H1 (cell line): ENCODE measurements at regions not wholly inside any gene's neighbourhood (a gene's known extent, or its start where the extent isn't known, plus 50 kb on each side); places are given as distances from the start of the nearest gene placed in this dataset.

Experiments
- CTCF ChIA-PET: fragments of 300-600 bp; sonication (Branson Sonifier 250); formaldehyde crosslinking; loops from one replicate; lab custom pipeline; 2021; ENCODE audit not compliant: partially characterized antibody; lab: Charles Lee
- POLR2A ChIA-PET: fragments of 300-600 bp; sonication (Branson Sonifier 250); formaldehyde crosslinking; loops from one replicate; lab custom pipeline; 2021; ENCODE audit warnings: inconsistent platforms; ENCODE audit not compliant: partially characterized antibody; lab: Charles Lee
- DNase-seq, 2 experiments: peaks; one replicate each; pipeline versions ENCODE4 v3.0.0 to v3.0.0-alpha.2; 2010 to 2022; ENCODE audit warnings: low spot score in 2 of 2, low read depth in 1 of 2, mixed read lengths in 1 of 2
- FAIRE-seq: peaks from 2 replicates; lab custom pipeline; 2011; peaks lifted over from hg19 to GRCh38; lab: Jason Lieb, UNC
- H2AFZ ChIP-seq: 2 replicates; pipeline ENCODE4 v1.8.1; 2012; ENCODE audit warnings: low read length, inconsistent platforms
- H2AK5ac ChIP-seq: 2 replicates; pipeline ENCODE4 v1.6.1; 2013; ENCODE audit warnings: low read depth, low read length
- H2BK120ac ChIP-seq: replicated peaks from 2 replicates; pipeline ENCODE3; 2013; ENCODE audit warnings: low read depth, low read length, inconsistent platforms
- H2BK12ac ChIP-seq: 2 replicates; pipeline ENCODE4 v1.6.1; 2013; ENCODE audit warnings: low read depth, low read length
- H2BK15ac ChIP-seq: 2 replicates; pipeline ENCODE4 v1.6.1; 2013; ENCODE audit warnings: low read length
- H2BK20ac ChIP-seq: 2 replicates; pipeline ENCODE4 v1.6.1; 2013; ENCODE audit warnings: low read length
- H2BK5ac ChIP-seq: 2 replicates; pipeline ENCODE4 v1.6.1; 2013; ENCODE audit warnings: low read depth, low read length
- H3K14ac ChIP-seq: 2 replicates; pipeline ENCODE4 v1.6.1; 2013; ENCODE audit warnings: inconsistent platforms; ENCODE audit not compliant: insufficient read length
- H3K18ac ChIP-seq: 2 replicates; pipeline ENCODE4 v1.6.1; 2013; ENCODE audit warnings: low read length; ENCODE audit errors: extremely low read depth
- H3K23ac ChIP-seq: 2 replicates; pipeline ENCODE4 v1.6.1; 2013; ENCODE audit warnings: inconsistent platforms; ENCODE audit not compliant: insufficient read length
- H3K23me2 ChIP-seq: 2 replicates; pipeline ENCODE4 v1.6.1; 2013; ENCODE audit warnings: low read depth, low read length
- H3K27ac ChIP-seq: 2 replicates; pipeline ENCODE4 v1.6.1; 2011; ENCODE audit warnings: low read depth, low read length, inconsistent platforms
- H3K27me3 ChIP-seq, 4 experiments: replicated peaks in 1 of 4; 1 replicate in 1 of 4; 2 replicates in 3 of 4; pipeline versions ENCODE4 v1.6.1 to v1.8.1; 2011 to 2013; ENCODE audit warnings: low read length in 3 of 4, mild to moderate bottlenecking in 3 of 4, inconsistent platforms in 2 of 4, mixed read lengths in 2 of 4, moderate library complexity in 1 of 4; ENCODE audit not compliant: control insufficient read depth in 3 of 4, insufficient read depth in 3 of 4; ENCODE audit errors: extremely low read depth in 1 of 4
- H3K36me3 ChIP-seq, 4 experiments: 2 replicates each; pipeline versions ENCODE4 v1.6.1 to v1.8.1; 2011 to 2013; ENCODE audit warnings: mild to moderate bottlenecking in 4 of 4, low read length in 3 of 4, moderate library complexity in 2 of 4, control low read depth in 1 of 4, inconsistent platforms in 1 of 4; ENCODE audit not compliant: insufficient read depth in 4 of 4, control insufficient read depth in 2 of 4
- H3K4ac ChIP-seq: replicated peaks from 2 replicates; pipeline ENCODE3; 2013; ENCODE audit warnings: low read length, low read depth, mixed read lengths, inconsistent platforms; ENCODE audit not compliant: insufficient read length
- H3K4me1 ChIP-seq, 4 experiments: replicated peaks in 1 of 4; 1 replicate in 1 of 4; 2 replicates in 3 of 4; pipeline versions ENCODE4 v1.6.1 to v1.8.1; 2011 to 2013; ENCODE audit warnings: low read length in 3 of 4, inconsistent platforms in 2 of 4, mixed read lengths in 1 of 4; ENCODE audit not compliant: insufficient read depth in 4 of 4, control insufficient read depth in 3 of 4
- H3K4me2 ChIP-seq, 2 experiments: 2 replicates each; pipeline versions ENCODE4 v1.6.1 to v1.8.1; 2011 to 2013; ENCODE audit warnings: low read depth in 2 of 2, low read length in 2 of 2, control low read depth in 1 of 2, inconsistent platforms in 1 of 2, mild to moderate bottlenecking in 1 of 2; ENCODE audit not compliant: insufficient read depth in 1 of 2
- H3K4me3 ChIP-seq, 4 experiments: fragments of 200-600, 300-600 bp in 1 of 4; sonication (generic), shearing (Covaris generic), sonication (Bioruptor Twin) in 1 of 4; 2 replicates each; pipeline versions ENCODE4 v1.5.1 to v1.8.1; 2011 to 2016; ENCODE audit warnings: low read length in 4 of 4, low read depth in 3 of 4, control low read depth in 2 of 4, inconsistent platforms in 2 of 4, mild to moderate bottlenecking in 2 of 4, mixed read lengths in 1 of 4, moderate library complexity in 1 of 4; ENCODE audit not compliant: insufficient read depth in 2 of 4; ENCODE audit errors: extremely low read depth in 1 of 4
- H3K56ac ChIP-seq: replicated peaks from 2 replicates; pipeline ENCODE3; 2013; ENCODE audit warnings: low read depth, mild to moderate bottlenecking, mixed read lengths, low read length, inconsistent platforms; ENCODE audit not compliant: insufficient read length
- H3K79me1 ChIP-seq: 2 replicates; pipeline ENCODE4 v1.6.1; 2013; ENCODE audit warnings: low read depth, low read length, control low read depth
- H3K79me2 ChIP-seq, 2 experiments: 2 replicates each; pipeline versions ENCODE4 v1.6.1 to v1.8.1; 2012 to 2013; ENCODE audit warnings: low read length in 2 of 2, mild to moderate bottlenecking in 2 of 2, inconsistent platforms in 1 of 2; ENCODE audit not compliant: insufficient read depth in 2 of 2, control insufficient read depth in 1 of 2
- H3K9ac ChIP-seq, 4 experiments: replicated peaks in 1 of 4; 1 replicate in 1 of 4; 2 replicates in 3 of 4; pipeline versions ENCODE4 v1.6.1 to v1.8.1; 2011 to 2013; ENCODE audit warnings: low read depth in 3 of 4, low read length in 3 of 4, control low read depth in 2 of 4, mild to moderate bottlenecking in 2 of 4, moderate library complexity in 2 of 4, inconsistent platforms in 1 of 4; ENCODE audit errors: extremely low read depth in 1 of 4
- H3K9me3 ChIP-seq, 2 experiments: 2 replicates each; pipeline versions ENCODE4 v1.6.1 to v1.8.1; 2012 to 2013; ENCODE audit warnings: mild to moderate bottlenecking in 2 of 2, moderate library complexity in 2 of 2, control low read depth in 1 of 2, inconsistent platforms in 1 of 2, low read depth in 1 of 2, low read length in 1 of 2, mixed read lengths in 1 of 2; ENCODE audit not compliant: insufficient read depth in 2 of 2
- H4K20me1 ChIP-seq, 2 experiments: replicated peaks in 1 of 2; 2 replicates each; pipeline versions ENCODE3 to v1.8.1; 2011 to 2013; ENCODE audit warnings: inconsistent platforms in 2 of 2, low read length in 2 of 2, mild to moderate bottlenecking in 1 of 2; ENCODE audit not compliant: insufficient read depth in 2 of 2, control insufficient read depth in 1 of 2
- H4K5ac ChIP-seq: 2 replicates; pipeline ENCODE4 v1.6.1; 2013; ENCODE audit warnings: low read length, low read depth, mixed read lengths, inconsistent platforms; ENCODE audit not compliant: insufficient read length
- H4K8ac ChIP-seq: 2 replicates; pipeline ENCODE4 v1.8.0; 2013; ENCODE audit warnings: mild to moderate bottlenecking, moderate library complexity, low read length, inconsistent platforms; ENCODE audit not compliant: insufficient read depth; ENCODE audit errors: extremely low read depth
- H4K91ac ChIP-seq: replicated peaks from 2 replicates; pipeline ENCODE3; 2013; ENCODE audit warnings: low read length, mixed read lengths, inconsistent platforms; ENCODE audit not compliant: insufficient read length
- CBX5 ChIP-seq: fragments of 300-800, 300-1000 bp; sonication (generic); IDR thresholded peaks from 2 replicates; pipeline ENCODE4 v1.7.1; 2016; ENCODE audit warnings: antibody characterized with exemption, low read length, low read depth
- CBX8 ChIP-seq: fragments of 300-800, 300-1000 bp; sonication (generic); IDR thresholded peaks from 2 replicates; pipeline ENCODE4 v1.7.1; 2016; ENCODE audit warnings: low read depth, low read length, borderline replicate concordance
- HDAC6 ChIP-seq: IDR thresholded peaks from one replicate; pipeline ENCODE4 v1.7.1; 2012; ENCODE audit warnings: low read depth, mild to moderate bottlenecking, inconsistent platforms, low read length, moderate library complexity
- JUND ChIP-seq: IDR thresholded peaks from 2 replicates; pipeline ENCODE4 v1.6.1; 2011; ENCODE audit warnings: mild to moderate bottlenecking, improper control_type of control experiment, low read length
- POLR2A ChIP-seq, 2 experiments: IDR thresholded peaks; 1 replicate in 1 of 2; 2 replicates in 1 of 2; pipeline ENCODE4 v1.6.1; 2011; ENCODE audit warnings: low read depth in 2 of 2, low read length in 2 of 2, mild to moderate bottlenecking in 2 of 2; ENCODE audit errors: control extremely low read depth in 1 of 2
- POU5F1 ChIP-seq: IDR thresholded peaks from 2 replicates; pipeline ENCODE4 v1.6.1; 2011; ENCODE audit warnings: low read depth, mild to moderate bottlenecking, low read length, moderate library complexity
- RAD21 ChIP-seq, 2 experiments: IDR thresholded peaks in 1 of 2; conservative IDR thresholded peaks in 1 of 2; 2 replicates each; pipeline ENCODE4 v1.6.1; 2011; ENCODE audit warnings: low read depth in 2 of 2, low read length in 2 of 2, improper control_type of control experiment in 1 of 2, inconsistent platforms in 1 of 2, mild to moderate bottlenecking in 1 of 2, moderate library complexity in 1 of 2
- RFX5 ChIP-seq: IDR thresholded peaks from 2 replicates; pipeline ENCODE4 v1.6.1; 2011; ENCODE audit warnings: low read depth, low read length, improper control_type of control experiment, borderline replicate concordance
- RXRA ChIP-seq: IDR thresholded peaks from 2 replicates; pipeline ENCODE4 v1.6.1; 2011; ENCODE audit warnings: low read depth, mild to moderate bottlenecking, low read length, moderate library complexity; ENCODE audit not compliant: insufficient read depth
- SIN3A ChIP-seq, 2 experiments: IDR thresholded peaks in 1 of 2; conservative IDR thresholded peaks in 1 of 2; 2 replicates each; pipeline ENCODE4 v1.6.1; 2011 to 2012; ENCODE audit warnings: low read length in 2 of 2, improper control_type of control experiment in 1 of 2, low read depth in 1 of 2, mild to moderate bottlenecking in 1 of 2
- SRF ChIP-seq: IDR thresholded peaks from 2 replicates; pipeline ENCODE4 v1.6.1; 2011; ENCODE audit warnings: mild to moderate bottlenecking, low read depth, low read length, moderate library complexity
- TAF1 ChIP-seq: IDR thresholded peaks from 2 replicates; pipeline ENCODE4 v1.6.1; 2011; ENCODE audit warnings: mild to moderate bottlenecking, low read depth, low read length
- WGBS, 2 experiments: shearing (Covaris generic) in 1 of 2; methylation state at CpG; one replicate each; pipeline versions ENCODE4 v1.1.6 to v1.1.7; 2013 to 2015; ENCODE audit warnings: low lambda C conversion rate in 2 of 2, mixed read lengths in 2 of 2, inconsistent platforms in 1 of 2, low coverage in 1 of 2, missing lambda C conversion rate in 1 of 2; ENCODE audit not compliant: insufficient replicate concordance in 2 of 2, insufficient coverage in 1 of 2, insufficient read length in 1 of 2; ENCODE audit errors: extremely low coverage in 1 of 2, missing lambda C conversion rate in 1 of 2; 5-methylcytosine and 5-hydroxymethylcytosine counted together
- TF ChIP-seq, protein P1 (sequence below): IDR thresholded peaks from 2 replicates; pipeline ENCODE4 v1.6.1; 2011; ENCODE audit warnings: low read depth, mild to moderate bottlenecking, low read length; ENCODE audit not compliant: insufficient read depth

DNA sequence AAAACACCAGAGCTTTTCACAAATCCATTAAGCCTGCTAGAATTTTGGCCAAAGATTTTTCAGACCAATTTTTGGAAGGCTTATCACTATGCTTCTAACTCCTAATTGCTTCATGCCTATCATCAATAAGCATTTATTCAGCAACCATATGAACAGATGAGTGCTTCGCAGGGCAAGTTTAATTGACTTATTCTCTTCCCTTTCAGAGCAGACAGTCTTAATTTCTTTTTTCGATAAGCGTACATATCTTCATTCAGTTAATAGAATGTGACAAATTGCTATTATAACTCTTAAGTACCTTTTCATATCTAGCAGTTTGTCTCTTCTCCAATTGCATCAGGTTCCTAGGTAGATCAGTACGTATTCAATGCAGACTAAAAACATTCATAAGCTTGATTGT is 298.4 kb upstream of the ANO5 start:
- Histone ChIP-seq H3K4me1 (no peaks in the 10 kb centered on the region), H3K36me3 (no peaks in the 10 kb centered on the region), H4K8ac (no peak overlapping the region), H2BK12ac (no peak overlapping the region), H3K79me2 (no peaks in the 10 kb centered on the region), H4K5ac (no peak overlapping the region), H2BK15ac (no peak overlapping the region), H2AK5ac (no peak overlapping the region), H3K18ac (no peak overlapping the region), H2BK5ac (no peak overlapping the region), H3K56ac (no peak overlapping the region), H3K23me2 (no peaks in the 10 kb centered on the region), H3K9me3 (no peaks in the 10 kb centered on the region), H4K20me1 (no peaks in the 10 kb centered on the region), H3K9ac (no peak overlapping the region), H3K23ac (no peak overlapping the region), H3K4me3 (no peak overlapping the region), H3K79me1 (no peaks in the 10 kb centered on the region), H3K27me3 (peaks cover 0 to 1% (median 0%) of the 10 kb centered on the region in 4 experiments; a peak in 1 of 7 replicates), H2AFZ (no peak overlapping the region), H3K27ac (no peak overlapping the region), H2BK20ac (no peak overlapping the region)
- ChIA-PET CTCF (no interaction called here), POLR2A (no interaction called here)
- no peak for DNase-seq
- WGBS, 2 experiments = 100% methylated on average over 4 of the region's 4 CpGs; no CpG with 5 or more reads in 1 of the 2 experiments
- no peak for FAIRE-seq
- TF ChIP-seq RXRA (no peak), TAF1 (no peak), SIN3A (conservative IDR thresholded peaks at IDR 0.05 in 1 of 2, IDR thresholded peaks at IDR 0.05 in 1 of 2; ENCODE audit: low read depth in 1 of 2, low read length in 2 of 2) (no peak), CBX5 (no peak), SRF (no peak), JUND (no peak), RFX5 (no peak), HDAC6 (no peak), RAD21 (IDR thresholded peaks at IDR 0.05 in 1 of 2, conservative IDR thresholded peaks at IDR 0.05 in 1 of 2; ENCODE audit: low read depth in 2 of 2, low read length in 2 of 2) (no peak), CBX8 (no peak), POLR2A (IDR thresholded peaks at IDR 0.05; ENCODE audit: control extremely low read depth in 1 of 2, low read depth in 2 of 2, low read length in 2 of 2) (no peak), POU5F1 (no peak)
- TF ChIP-seq, protein P1, sequence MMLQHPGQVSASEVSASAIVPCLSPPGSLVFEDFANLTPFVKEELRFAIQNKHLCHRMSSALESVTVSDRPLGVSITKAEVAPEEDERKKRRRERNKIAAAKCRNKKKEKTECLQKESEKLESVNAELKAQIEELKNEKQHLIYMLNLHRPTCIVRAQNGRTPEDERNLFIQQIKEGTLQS = no peak
- TF ChIP-seq, all 59 proteins: peak for 0
- H4K91ac ChIP-seq = no peak overlapping the region
- no peak overlapping the region for H3K4ac ChIP-seq
- H3K4me2 ChIP-seq = no peak overlapping the region
- no peak overlapping the region for H2BK120ac ChIP-seq
- no peak overlapping the region for H3K14ac ChIP-seq
